MCF 10A (cell line): ENCODE measurements at regions not wholly inside any gene's neighbourhood (a gene's known extent, or its start where the extent isn't known, plus 50 kb on each side); places are given as distances from the start of the nearest gene placed in this dataset.

Source experiments
- BruUV-seq: library from RNA; stranded (reverse); fragments of 400-500 nt; replicated peaks from 2 replicates; lab custom pipeline; 2021; lab: Mats Ljungman, UMichigan
- CTCF ChIA-PET: fragments of 300-600 bp; sonication (Branson Sonifier 250); formaldehyde crosslinking; extraction: SDS; loops from one replicate; lab custom pipeline; 2021; ENCODE audit warnings: antibody characterized with exemption, inconsistent platforms; lab: Yijun Ruan, JAX
- POLR2A ChIA-PET: fragments of 300-600, 350-650 bp; sonication (Branson Sonifier 250); formaldehyde crosslinking; extraction: SDS; loops from one replicate; lab custom pipeline; 2020; ENCODE audit warnings: antibody characterized with exemption, inconsistent platforms; lab: Yijun Ruan, JAX
- DNase-seq: peaks from one replicate; pipeline ENCODE4 v3.0.0-alpha.2; 2018; ENCODE audit not compliant: unreplicated experiment
- H3K27ac Mint-ChIP-seq: one replicate; pipeline ENCODE4 v1.8.0; 2022; ENCODE audit warnings: mild to moderate bottlenecking, low read depth, mixed read lengths; ENCODE audit not compliant: unreplicated experiment
- H3K27me3 Mint-ChIP-seq: one replicate; pipeline ENCODE4 v1.8.0; 2022; ENCODE audit warnings: mixed read lengths; ENCODE audit not compliant: insufficient read depth, unreplicated experiment
- H3K36me3 Mint-ChIP-seq: one replicate; pipeline ENCODE4 v1.8.0; 2022; ENCODE audit warnings: mild to moderate bottlenecking, moderate library complexity, mixed read lengths; ENCODE audit not compliant: insufficient read depth, unreplicated experiment
- H3K4me1 Mint-ChIP-seq: one replicate; pipeline ENCODE4 v1.8.0; 2022; ENCODE audit warnings: mixed read lengths; ENCODE audit not compliant: insufficient read depth, unreplicated experiment
- H3K4me3 Mint-ChIP-seq: one replicate; pipeline ENCODE4 v1.8.0; 2022; ENCODE audit warnings: mild to moderate bottlenecking, moderate library complexity, mixed read lengths; ENCODE audit not compliant: unreplicated experiment
- H3K9me3 Mint-ChIP-seq: one replicate; pipeline ENCODE4 v1.8.0; 2022; ENCODE audit warnings: mixed read lengths; ENCODE audit not compliant: unreplicated experiment
- CTCF ChIP-seq: fragments of 200-600 bp; IDR thresholded peaks from one replicate; pipeline ENCODE4 v1.8.0; 2022; ENCODE audit warnings: antibody characterized with exemption, mild to moderate bottlenecking; ENCODE audit not compliant: unreplicated experiment
- intact Hi-C: fragments of 100-400 bp; cut with micrococcal nuclease; formaldehyde crosslinking; loops from 2 replicates; pipeline ENCODE4 v1.14.1; 2022

GRCh38 chr13:39968646-39969475 lies 313.4 kb downstream of the COG6 start:
- Mint-ChIP-seq H3K4me1 (peaks cover 9% of the 10 kb centered on the region), H3K9me3 (no peaks in the 10 kb centered on the region), H3K27ac (no peak overlapping the region), H3K4me3 (no peak overlapping the region), H3K27me3 (no peaks in the 10 kb centered on the region), H3K36me3 (no peaks in the 10 kb centered on the region)
- ChIA-PET CTCF (interaction anchor here (0.6 to 1.2 kb wide), 2 partner anchors 12 to 714 kb away, joined by 3 to 5 read pairs; no protein-coding TSS in a partner anchor), POLR2A (no interaction called here)
- TF ChIP-seq CTCF, result no peak
- intact Hi-C loops, result no loop called here
- DNase-seq, result no peak
- BruUV-seq, result no TSS peak

- POLR2A ChIA-PET, result interaction anchor here (0.7 kb wide), 1 partner anchor 43 kb away, joined by 3 read pairs; no protein-coding TSS in a partner anchor
- Mint-ChIP-seq H3K9me3 (no peaks in the 10 kb centered on the region), H3K27me3 (no peaks in the 10 kb centered on the region), H3K36me3 (no peaks in the 10 kb centered on the region), H3K27ac (no peak overlapping the region), H3K4me1 (peaks cover 9% of the 10 kb centered on the region), H3K4me3 (no peak overlapping the region)
- DNase-seq, result no peak
- CTCF ChIA-PET, result interaction anchor here (0.5 kb wide), 1 partner anchor 507 kb away, joined by 4 read pairs; no protein-coding TSS in a partner anchor
- intact Hi-C loops, result no loop called here
- no TSS peak for BruUV-seq
- no peak for TF ChIP-seq CTCF
Observed at GRCh38 chr13:39970177-39970846, 314.9 kb downstream of the COG6 start.

- Mint-ChIP-seq H3K9me3 (no peaks in the 10 kb centered on the region), H3K27ac (no peak overlapping the region)
Observed at GRCh38 chr13:39971526-39971925, 316.1 kb downstream of the COG6 start.

More at GRCh38 chr13:39971526-39971925, 316.1 kb downstream of the COG6 start:
- ChIA-PET CTCF (no interaction called here), POLR2A (no interaction called here)
- no peak for TF ChIP-seq CTCF
- H3K36me3 Mint-ChIP-seq, result no peaks in the 10 kb centered on the region
- H3K4me1 Mint-ChIP-seq, result peaks cover 9% of the 10 kb centered on the region
- no peak for DNase-seq
- intact Hi-C loops, result no loop called here
- BruUV-seq, result no TSS peak
- no peaks in the 10 kb centered on the region for H3K27me3 Mint-ChIP-seq
- no peak overlapping the region for H3K4me3 Mint-ChIP-seq
